NCI-H524 treated with DMSO at 0.1 percent for 48 hours (cell line): ENCODE measurements at regions not wholly inside any gene's neighbourhood (a gene's known extent, or its start where the extent isn't known, plus 50 kb on each side); places are given as distances from the start of the nearest gene placed in this dataset.
"Not testable (repeated sequence)": the region's sequence is repeated elsewhere in the genome, so short reads cannot be mapped to it uniquely, and the experiment has no call there.

Experiments
- DNase-seq: peaks from one replicate; lab custom pipeline; 2025; lab: John Stamatoyannopoulos, UW

DNA sequence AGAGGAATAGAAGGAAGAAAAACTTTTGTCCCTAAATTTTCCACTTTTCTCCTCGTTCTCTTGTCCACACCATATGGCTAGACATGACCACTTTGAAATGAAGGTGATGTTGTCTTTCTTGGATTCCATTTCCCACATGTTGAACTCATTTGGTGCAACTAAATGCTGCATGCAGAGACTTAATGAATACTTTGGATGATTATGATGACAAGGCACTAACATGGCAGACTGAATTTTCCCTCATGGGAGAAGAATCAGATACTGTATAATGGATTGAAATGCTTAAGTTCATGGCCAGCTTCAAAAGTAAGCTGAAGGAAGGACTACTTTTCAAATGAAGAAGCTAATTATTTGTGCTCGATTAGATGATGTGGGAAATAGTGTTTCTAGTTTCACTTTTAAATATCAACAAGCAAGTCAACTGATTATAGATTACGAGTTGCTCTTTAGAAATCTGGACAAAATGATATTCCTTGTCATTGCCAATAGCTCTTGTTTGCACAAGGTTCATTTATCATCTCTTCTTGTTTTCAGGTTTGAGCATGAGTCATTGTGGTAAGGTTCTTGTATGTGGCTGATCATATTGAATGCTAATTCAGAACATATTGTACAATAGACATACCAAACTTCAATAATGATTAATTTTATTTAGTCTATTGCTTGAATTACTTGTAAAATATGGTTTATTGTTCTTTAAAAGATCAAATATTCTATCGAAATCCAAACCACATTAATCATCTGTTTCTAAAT, 501.3 kb upstream of the FTMT start:
- DNase-seq, result no peak

- DNase-seq, result no peak
Observed at GRCh38 chr5:121366515-121366914, 485.2 kb upstream of the FTMT start.

GRCh38 chr5:121373371-121373770, 478.3 kb upstream of the FTMT start:
- DNase-seq, result no peak

- no peak for DNase-seq
Observed at GRCh38 chr5:121377461-121377860, 474.2 kb upstream of the FTMT start.

- no peak for DNase-seq
Observed at GRCh38 chr5:121378046-121378445, 473.6 kb upstream of the FTMT start.

DNA sequence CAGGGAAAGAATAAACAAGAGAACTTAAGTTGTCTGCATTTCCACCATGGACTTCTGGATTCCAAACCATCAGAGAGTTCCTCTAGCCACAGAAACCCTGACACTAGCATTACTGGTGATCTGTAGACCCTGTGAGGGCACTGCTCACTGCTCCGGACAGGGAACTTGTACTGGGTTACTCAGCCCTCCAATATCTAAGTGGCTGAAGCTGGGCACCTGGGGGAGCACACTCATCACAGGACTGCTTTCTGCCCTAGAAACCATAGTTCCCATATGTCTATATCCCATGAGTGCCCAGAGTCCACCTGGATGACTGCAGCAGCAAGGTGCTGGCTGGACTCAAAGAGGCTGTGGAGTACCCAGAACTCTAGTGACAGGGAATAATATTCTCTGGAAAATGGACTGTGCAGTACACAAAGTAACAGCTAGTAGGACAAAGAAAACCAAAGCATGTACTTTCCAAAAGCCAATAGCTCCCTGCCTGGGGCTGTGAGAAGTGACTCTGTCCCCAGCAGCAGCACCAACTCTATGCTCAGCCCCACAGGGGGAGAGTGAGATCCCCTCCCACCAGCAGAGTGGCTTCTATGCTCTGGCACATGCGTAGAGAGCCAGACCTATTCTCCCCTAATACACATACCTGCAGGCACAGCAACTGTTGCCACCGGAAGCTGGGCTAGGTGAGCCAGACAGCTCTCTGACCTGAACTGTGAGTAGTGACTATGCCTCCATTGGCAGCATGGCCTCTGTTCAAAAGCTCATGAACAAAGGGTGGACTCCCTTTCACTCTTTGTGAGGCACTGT, 472.9 kb upstream of the FTMT start:
- DNase-seq, result no peak

- DNase-seq, result no peak
Observed at GRCh38 chr5:121380066-121380465, 471.6 kb upstream of the FTMT start.

- DNase-seq, result no peak
Observed at GRCh38 chr5:121384359-121384758, 467.3 kb upstream of the FTMT start.

- no peak for DNase-seq
Observed at GRCh38 chr5:121386334-121386733, 465.3 kb upstream of the FTMT start.

- DNase-seq, result no peak
Observed at GRCh38 chr5:121396716-121397115, 455.0 kb upstream of the FTMT start.

DNA sequence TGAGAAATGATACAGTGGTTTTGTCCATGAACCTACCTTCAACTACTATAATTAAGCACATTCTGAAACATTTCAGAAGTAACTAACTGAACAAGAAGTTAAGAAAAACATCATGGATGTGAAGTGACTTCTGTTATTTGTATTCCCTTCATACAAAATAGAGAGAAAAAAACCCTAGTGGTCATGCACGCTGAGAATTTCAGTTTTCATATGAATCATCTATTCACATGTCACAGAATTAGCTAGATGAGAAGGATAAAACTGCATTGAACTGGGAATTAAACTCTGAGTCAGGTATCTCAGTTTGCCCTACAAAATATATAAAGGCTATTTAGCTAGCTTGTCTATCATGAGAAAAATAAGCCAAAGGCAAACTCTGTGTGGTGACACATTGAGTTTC, 451.8 kb upstream of the FTMT start:
- DNase-seq, result no peak

- DNase-seq, result no peak
Observed at GRCh38 chr5:121408778-121409177, 442.9 kb upstream of the FTMT start.

GRCh38 chr5:121415270-121415669, 436.4 kb upstream of the FTMT start:
- no peak for DNase-seq

GRCh38 chr5:121421646-121422045, 430.0 kb upstream of the FTMT start:
- DNase-seq, result no peak

- DNase-seq, result no peak
Observed at GRCh38 chr5:121424976-121425375, 426.7 kb upstream of the FTMT start.

DNA sequence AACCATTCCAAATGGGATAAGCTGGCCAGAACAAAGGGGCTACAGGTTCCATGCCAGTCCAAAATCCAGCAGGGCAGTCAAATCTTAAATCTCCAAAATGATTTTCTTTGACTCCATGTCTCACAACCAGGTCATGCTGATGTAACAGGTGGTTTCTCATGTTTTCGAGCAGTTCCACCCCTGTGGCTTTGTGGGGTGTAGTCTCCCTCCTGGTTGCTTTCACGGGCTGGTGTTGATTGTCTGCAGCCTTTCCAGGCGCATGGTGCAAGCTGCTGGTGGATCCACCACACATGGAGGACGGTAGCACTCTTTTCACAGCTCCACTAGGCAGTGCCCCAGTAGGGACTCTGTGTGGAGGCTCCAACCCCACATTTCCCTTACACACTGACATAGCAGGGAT, 425.5 kb upstream of the FTMT start:
- no peak for DNase-seq

- DNase-seq, result no peak
Observed at GRCh38 chr5:121429761-121430160, 421.9 kb upstream of the FTMT start.

DNA sequence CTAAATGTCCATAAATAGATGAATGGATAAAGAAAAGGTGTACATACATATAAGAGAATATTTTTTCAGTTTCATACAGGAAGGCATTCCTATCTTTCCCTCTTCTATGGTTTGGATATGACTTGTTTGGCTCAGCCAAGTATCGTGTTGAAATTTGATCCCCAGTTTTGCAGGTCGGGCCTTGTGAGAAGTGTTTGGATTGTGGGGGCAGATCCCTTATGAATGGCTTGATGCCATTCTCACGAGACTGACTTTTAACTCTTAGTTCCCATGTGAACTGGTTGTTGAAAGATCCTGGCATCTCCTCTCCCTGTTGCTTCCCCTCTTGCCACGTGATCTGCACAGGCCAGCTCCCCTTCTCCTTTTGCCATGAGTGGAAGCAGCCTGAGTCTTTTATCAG, 421.1 kb upstream of the FTMT start:
- DNase-seq, result no peak

GRCh38 chr5:121445511-121445910, 406.2 kb upstream of the FTMT start:
- DNase-seq, result no peak

- no peak for DNase-seq
Observed at GRCh38 chr5:121462441-121462840, 389.2 kb upstream of the FTMT start.

DNA sequence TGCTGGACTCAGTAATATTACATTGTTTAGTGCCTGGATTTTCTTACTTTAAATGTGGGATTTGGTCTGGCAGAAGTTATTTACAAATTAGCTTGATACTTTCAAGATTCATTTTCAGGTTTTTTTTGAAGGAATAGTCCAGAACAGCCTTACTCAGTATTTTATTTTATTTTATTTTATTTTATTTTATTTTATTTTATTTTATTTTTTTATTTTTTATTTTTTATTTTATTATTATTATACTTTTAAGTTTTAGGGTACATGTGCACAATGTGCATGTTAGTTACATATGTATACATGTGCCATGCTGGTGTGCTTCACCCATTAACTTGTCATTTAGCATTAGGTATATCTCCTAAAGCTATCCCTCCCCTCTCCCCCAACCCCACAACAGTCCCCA, 380.5 kb upstream of the FTMT start:
- not testable (repeated sequence) for DNase-seq

DNA sequence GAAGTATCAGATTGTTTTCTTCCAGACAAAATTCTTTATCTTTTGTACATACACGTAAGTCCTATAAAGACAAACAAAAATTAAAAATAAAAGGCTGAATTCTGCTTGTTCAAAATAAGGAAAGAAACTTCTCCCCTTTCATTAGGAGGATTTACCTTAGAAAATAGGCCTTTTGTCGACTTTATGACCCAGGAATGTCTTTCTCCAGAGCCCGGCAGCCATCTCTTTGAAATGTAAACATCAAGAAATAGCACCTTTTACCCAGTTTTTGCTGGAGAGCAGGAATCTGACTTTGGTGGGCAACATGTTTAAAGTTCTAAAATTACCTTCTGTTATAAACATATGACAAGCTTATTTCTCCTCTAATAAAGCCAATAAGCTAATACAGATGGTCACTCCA, 373.0 kb upstream of the FTMT start:
- no peak for DNase-seq

DNA sequence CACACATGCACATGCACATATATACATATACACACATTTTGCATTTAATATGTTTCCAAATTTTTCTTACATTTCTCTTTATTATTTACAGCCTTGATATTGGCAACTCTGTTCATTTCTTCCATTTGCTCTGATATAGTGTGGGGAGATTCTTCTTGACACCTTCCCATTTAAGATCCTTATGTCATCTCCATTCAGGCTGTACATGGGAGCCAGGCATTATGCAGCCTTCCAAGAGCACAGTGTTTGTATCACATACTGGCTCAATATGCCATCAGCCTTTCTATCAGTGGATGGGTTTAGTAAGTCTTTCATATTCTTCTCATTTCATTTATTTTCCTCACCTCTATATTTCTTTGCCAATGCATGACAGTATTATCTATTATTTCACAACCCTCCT, 372.3 kb upstream of the FTMT start:
- no peak for DNase-seq

- no peak for DNase-seq
Observed at GRCh38 chr5:121485281-121485680, 366.4 kb upstream of the FTMT start.
